ENCODE measurements at regions not wholly inside any gene's neighbourhood (a gene's known extent, or its start where the extent isn't known, plus 50 kb on each side); places are given as distances from the start of the nearest gene placed in this dataset.
A peak's percentile ranks its signal among the peaks of the same experiment; 100 is the strongest.

- TF ChIP-seq ATF6 (CRISPR knock-in tag; IDR thresholded peaks at IDR 0.05), result no peak
- TF ChIP-seq CREB1 (CRISPR knock-in tag; IDR thresholded peaks at IDR 0.05), result no peak
- TF ChIP-seq ATF1 (CRISPR knock-in tag; IDR thresholded peaks at IDR 0.05), result no peak
- no peak for TF ChIP-seq ELF4 (CRISPR knock-in tag; IDR thresholded peaks at IDR 0.05; ENCODE audit: low read depth)
These were observed 255.1 kb upstream of the SP4 start (continued) for GRCh38 chr7:21172800-21173199.

- ChIA-PET CTCF (no interaction called here), POLR2A (no interaction called here)
- peaks cover 49% of the 10 kb centered on the region for H3K4me1 Mint-ChIP-seq
- no peak for DNase-seq (ENCODE audit: low spot score)
- peaks cover 3% of the 10 kb centered on the region for H3K9me3 Mint-ChIP-seq
- H3K36me3 Mint-ChIP-seq, result peaks cover 5% of the 10 kb centered on the region; the same call in 1 of the 2 replicates
- no peak for ATAC-seq
- no peak overlapping the region for H3K27ac Mint-ChIP-seq
- H3K4me3 Mint-ChIP-seq, result no peak overlapping the region
- H3K27me3 Mint-ChIP-seq (ENCODE audit: low read depth), result peaks cover 26% of the 10 kb centered on the region
- TF ChIP-seq PRRX2 (CRISPR knock-in tag; IDR thresholded peaks at IDR 0.05) (no peak), NFYB (CRISPR knock-in tag; conservative IDR thresholded peaks at IDR 0.05; ENCODE audit: low read depth) (no peak), ETV6 (CRISPR knock-in tag; IDR thresholded peaks at IDR 0.05) (no peak), ZNF416 (CRISPR knock-in tag; IDR thresholded peaks at IDR 0.05) (no peak), GRHL2 (CRISPR knock-in tag; IDR thresholded peaks at IDR 0.05; ENCODE audit: insufficient replicate concordance, severe bottlenecking) (no peak), SMAD3 (CRISPR knock-in tag; IDR thresholded peaks at IDR 0.05; ENCODE audit: borderline replicate concordance) (no peak), NFE2L1 (CRISPR knock-in tag; IDR thresholded peaks at IDR 0.05) (no peak), TP53 (CRISPR knock-in tag; IDR thresholded peaks at IDR 0.05) (no peak), FOXP4 (CRISPR knock-in tag; IDR thresholded peaks at IDR 0.05) (no peak)
- TF ChIP-seq, protein P1, sequence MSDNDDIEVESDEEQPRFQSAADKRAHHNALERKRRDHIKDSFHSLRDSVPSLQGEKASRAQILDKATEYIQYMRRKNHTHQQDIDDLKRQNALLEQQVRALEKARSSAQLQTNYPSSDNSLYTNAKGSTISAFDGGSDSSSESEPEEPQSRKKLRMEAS (CRISPR knock-in tag; IDR thresholded peaks at IDR 0.05), result no peak
These were observed 254.4 kb upstream of the SP4 start for GRCh38 chr7:21173436-21173835.

DNA sequence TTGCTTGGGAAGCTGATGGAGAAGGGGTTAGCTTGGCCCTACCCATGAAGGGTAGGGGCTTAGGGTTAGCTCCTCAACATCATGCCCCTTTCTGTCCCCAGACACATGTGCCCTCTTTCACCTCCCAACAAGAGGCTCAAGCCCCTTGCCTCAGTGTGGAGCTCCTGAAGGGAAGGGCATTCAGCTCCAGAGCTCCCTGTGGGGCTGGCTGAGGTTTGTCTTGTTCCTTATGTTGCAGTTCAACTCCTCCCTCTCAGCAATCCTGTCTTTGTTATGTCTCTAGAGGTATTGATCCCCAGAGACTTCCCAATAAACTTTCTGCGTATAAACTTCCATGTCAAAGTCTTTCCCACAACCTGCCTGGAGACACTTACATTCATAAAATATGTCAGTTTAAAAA lies 252.2 kb upstream of the SP4 start:
- POLR2A ChIA-PET, result no interaction called here
- CTCF ChIA-PET, result no interaction called here
- Mint-ChIP-seq H3K4me1 (peaks cover 33% of the 10 kb centered on the region), H3K27ac (no peak overlapping the region), H3K27me3 (ENCODE audit: low read depth) (peaks cover 26% of the 10 kb centered on the region), H3K4me3 (no peak overlapping the region), H3K9me3 (peaks cover 3% of the 10 kb centered on the region), H3K36me3 (peaks cover 5% of the 10 kb centered on the region; the same call in 1 of the 2 replicates)
- ATAC-seq, result peak; percentile 75
- no peak for DNase-seq (ENCODE audit: low spot score)
- TF ChIP-seq, protein P2, sequence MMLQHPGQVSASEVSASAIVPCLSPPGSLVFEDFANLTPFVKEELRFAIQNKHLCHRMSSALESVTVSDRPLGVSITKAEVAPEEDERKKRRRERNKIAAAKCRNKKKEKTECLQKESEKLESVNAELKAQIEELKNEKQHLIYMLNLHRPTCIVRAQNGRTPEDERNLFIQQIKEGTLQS (CRISPR knock-in tag; conservative IDR thresholded peaks at IDR 0.05), result no peak
- TF ChIP-seq, protein P3, sequence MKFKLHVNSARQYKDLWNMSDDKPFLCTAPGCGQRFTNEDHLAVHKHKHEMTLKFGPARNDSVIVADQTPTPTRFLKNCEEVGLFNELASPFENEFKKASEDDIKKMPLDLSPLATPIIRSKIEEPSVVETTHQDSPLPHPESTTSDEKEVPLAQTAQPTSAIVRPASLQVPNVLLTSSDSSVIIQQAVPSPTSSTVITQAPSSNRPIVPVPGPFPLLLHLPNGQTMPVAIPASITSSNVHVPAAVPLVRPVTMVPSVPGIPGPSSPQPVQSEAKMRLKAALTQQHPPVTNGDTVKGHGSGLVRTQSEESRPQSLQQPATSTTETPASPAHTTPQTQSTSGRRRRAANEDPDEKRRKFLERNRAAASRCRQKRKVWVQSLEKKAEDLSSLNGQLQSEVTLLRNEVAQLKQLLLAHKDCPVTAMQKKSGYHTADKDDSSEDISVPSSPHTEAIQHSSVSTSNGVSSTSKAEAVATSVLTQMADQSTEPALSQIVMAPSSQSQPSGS (CRISPR knock-in tag; IDR thresholded peaks at IDR 0.05; ENCODE audit: borderline replicate concordance, low read depth), result no peak
- TF ChIP-seq ESRRA (CRISPR knock-in tag; IDR thresholded peaks at IDR 0.05; ENCODE audit: borderline replicate concordance), result no peak
